ENCODE measurements at regions not wholly inside any gene's neighbourhood (a gene's known extent, or its start where the extent isn't known, plus 50 kb on each side); places are given as distances from the start of the nearest gene placed in this dataset.
"Not testable (repeated sequence)": the region's sequence is repeated elsewhere in the genome, so short reads cannot be mapped to it uniquely, and the experiment has no call there.

GRCh38 chr20:63145156-63145555, 70.8 kb downstream of the YTHDF1 start:
- DNase-seq (ENCODE audit: low read depth) = no peak

DNA sequence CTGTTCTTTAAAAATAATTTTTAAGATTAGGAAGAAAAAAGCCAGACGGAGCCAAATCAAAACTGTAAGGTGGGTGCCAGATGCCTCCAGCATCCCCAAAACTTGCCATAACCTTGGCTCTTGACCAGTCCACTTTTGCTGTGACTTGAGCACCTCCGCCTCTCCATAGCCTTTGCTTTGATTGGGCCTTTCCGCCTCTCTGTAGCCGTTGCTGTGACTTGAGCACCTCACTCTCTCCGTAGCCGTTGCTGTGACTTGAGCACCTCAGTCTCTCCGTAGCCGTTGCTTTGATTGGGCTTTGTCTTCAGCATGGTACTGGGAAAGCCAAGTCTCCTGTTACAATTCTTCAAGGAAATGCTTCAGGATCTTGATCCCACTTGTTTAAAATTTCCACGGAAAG, 73.0 kb downstream of the YTHDF1 start:
- DNase-seq (ENCODE audit: low read depth) = no peak

DNA sequence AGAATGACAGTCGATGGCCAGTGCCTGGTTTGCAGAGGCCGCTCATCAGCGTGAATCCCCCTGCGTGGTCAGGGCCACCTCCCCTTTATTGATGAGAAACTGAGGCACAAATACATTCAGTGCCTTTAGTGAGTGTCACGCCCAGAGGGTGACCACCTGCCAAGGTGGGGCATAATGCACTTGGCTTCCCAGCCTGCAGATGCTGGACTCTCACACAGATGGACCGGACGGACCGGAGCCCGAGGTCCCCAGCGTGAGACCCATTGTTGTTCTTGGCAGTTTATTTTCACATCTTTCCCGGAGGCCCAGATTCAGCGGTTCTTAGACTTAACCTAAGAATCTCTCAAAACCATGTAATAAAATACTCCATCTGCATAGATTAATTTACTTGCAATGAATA, 74.4 kb downstream of the YTHDF1 start:
- no peak for DNase-seq (ENCODE audit: low read depth)

GRCh38 chr20:63140514-63141433, 75.2 kb downstream of the YTHDF1 start:
- DNase-seq (ENCODE audit: low read depth) = no peak

- DNase-seq (ENCODE audit: low read depth) = no peak
Measured at GRCh38 chr20:63139837-63140236, 76.1 kb downstream of the YTHDF1 start.

DNA sequence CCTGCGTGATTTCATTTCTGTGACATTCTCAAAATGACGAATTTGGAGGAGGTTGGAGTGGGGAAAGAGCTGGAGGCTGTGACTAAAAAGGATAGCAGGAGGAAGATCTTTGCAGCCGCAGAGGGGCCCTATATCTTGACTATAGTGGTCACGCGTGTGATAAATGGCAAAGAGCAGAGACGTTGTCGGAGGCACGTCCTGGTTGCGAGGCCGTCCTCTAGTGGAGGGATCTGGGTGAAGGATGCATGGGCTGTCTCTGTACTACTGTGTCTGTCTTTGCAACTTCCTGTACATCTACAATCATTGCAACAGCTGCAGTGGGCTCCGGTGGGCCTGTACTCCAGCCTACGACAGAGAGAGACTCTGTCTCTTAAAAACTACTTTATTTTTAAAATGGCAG, 76.6 kb downstream of the YTHDF1 start:
- no peak for DNase-seq (ENCODE audit: low read depth)

DNA sequence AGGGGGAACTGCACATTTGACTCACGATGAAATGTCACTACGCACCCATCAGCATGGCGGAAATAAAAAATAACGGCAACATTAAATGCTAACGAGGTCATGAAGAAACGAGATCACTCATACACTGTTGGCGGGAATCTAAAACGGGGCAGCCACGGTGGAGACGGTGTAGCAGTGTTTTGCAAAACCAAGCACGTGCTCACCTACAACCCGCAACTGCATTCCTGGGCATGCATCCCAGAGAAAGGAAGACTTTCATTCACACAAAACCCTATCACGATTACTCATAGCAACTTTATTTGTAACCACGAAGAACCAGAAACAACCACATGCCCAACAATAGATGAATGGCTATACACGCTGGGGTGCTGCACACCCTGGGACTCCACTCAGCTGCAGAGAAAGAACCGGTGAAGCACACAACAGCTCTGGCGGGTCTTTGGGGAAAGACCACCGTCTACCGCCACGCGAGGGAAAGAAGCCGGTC, 77.0 kb downstream of the YTHDF1 start:
- no peak for DNase-seq (ENCODE audit: low read depth)

GRCh38 chr20:63137851-63138415, 78.0 kb downstream of the YTHDF1 start:
- no peak for DNase-seq (ENCODE audit: low read depth)

- no peak for DNase-seq (ENCODE audit: low read depth)
Measured at GRCh38 chr20:63136296-63136695, 79.6 kb downstream of the YTHDF1 start.

GRCh38 chr20:63135411-63135810, 80.5 kb downstream of the YTHDF1 start:
- no peak for DNase-seq (ENCODE audit: low read depth)

DNA sequence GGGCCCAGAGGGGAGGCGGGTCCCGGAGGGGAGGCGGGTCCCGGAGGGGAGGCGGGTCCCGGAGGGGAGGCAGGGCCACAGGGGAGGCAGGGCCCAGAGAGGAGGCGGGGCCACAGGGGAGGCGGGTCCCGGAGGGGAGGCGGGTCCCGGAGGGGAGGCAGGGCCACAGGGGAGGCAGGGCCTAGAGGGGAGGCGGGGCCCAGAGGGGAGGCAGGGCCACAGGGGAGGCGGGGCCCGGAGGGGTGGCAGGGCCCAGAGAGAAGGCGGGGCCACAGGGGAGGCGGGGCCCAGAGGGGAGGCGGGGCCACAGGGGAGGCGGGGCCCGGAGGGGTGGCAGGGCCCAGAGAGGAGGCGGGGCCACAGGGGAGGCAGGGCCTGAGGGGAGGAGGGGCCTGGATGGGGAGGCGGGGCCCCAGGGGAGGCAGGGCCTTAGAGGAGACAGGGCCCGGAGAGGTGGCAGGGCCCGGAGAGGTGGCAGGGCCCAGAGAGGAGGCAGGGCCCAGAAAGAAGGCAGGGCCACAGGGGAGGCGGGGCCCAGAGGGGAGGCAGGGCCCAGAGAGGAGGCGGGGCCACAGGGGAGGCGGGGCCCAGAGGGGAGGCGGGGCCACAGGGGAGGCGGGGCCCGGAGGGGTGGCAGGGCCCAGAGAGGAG, 81.1 kb downstream of the YTHDF1 start:
- DNase-seq (ENCODE audit: low read depth) = not testable (repeated sequence)

DNA sequence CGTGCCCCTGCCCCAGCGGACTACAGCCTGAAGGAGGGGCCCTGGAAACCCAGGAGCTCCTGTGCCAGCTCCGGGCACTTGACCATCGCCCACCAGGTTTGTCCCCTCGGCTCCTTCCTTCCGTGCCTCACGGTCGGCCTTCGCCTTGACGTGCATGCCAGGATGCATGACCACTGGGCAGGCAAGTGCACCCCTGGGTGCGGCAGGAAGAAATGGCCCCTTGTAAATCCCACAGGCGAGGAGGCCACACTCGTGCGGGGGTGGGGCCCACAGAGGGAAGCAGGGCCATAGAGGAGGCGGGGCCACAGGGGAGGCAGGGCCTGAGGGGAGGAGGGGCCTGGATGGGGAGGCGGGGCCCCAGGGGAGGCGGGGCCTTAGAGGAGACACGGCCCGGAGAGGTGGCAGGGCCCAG, 81.7 kb downstream of the YTHDF1 start:
- no peak for DNase-seq (ENCODE audit: low read depth)

- DNase-seq (ENCODE audit: low read depth) = no peak
Measured at GRCh38 chr20:63133481-63134091, 82.3 kb downstream of the YTHDF1 start.

DNA sequence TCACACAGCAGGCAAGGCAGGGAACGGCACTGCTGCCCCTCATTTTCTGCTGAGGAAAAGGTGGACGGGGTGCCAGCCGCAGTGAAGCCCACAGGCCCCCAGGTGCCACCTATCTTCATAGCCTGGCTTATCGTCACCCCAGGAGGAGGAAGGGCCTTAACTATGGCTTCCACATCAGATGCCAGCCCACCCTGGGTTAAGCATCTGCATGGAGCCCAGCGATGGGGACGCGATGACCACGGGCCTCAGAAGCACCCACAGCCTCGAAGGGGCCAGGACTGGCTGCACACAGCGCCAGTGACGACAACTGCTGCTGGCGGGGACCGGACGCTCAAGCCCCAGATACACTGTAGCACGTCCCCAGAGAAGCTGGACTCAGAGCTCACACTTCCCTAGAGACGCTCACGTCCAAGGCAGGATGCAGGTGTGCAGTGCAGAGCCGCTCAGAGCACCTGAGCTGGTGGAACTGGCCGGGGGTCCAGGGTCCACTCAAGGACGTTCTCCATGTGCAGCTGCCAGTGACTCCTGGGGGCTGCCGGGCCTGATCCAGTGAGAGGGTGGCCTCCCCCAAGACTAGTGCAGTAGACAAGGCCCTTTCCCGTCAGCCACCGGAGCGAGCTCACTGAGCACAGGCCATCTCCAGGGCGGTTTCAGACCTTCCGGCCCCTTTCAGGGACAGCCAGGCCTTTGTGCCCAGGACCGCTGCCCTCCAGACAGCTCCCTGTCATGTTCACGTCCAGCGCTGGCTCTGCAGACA, 83.0 kb downstream of the YTHDF1 start:
- no peak for DNase-seq (ENCODE audit: low read depth)

DNA sequence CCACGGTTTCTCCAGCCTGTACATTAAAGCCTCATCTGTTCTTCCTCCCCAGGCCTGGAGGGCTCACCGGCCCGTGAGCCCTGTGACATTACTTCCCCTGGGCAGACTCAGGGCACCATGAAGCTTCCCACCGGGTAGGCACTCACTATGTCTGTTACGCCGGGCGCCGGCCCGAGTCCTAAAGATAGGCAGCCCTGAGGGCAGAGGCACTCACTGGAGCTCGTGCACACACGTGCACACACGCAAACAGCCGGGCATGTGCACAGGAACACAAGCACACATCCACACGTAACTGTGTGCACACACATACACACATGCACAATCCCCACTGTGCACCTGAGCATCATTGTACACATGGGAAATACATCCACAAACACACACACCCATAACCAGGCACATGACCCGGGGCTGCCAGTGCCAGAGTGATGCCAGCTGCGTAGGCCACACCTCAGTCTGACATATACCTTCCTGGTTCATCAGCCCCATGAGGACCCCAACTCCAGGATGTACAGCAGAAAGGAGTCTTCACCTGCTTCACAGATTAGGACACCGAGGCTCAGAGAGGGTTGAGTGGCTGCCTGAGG, 83.7 kb downstream of the YTHDF1 start:
- DNase-seq (ENCODE audit: low read depth) = no peak

GRCh38 chr20:63130658-63131577, 85.0 kb downstream of the YTHDF1 start:
- no peak for DNase-seq (ENCODE audit: low read depth)

DNA sequence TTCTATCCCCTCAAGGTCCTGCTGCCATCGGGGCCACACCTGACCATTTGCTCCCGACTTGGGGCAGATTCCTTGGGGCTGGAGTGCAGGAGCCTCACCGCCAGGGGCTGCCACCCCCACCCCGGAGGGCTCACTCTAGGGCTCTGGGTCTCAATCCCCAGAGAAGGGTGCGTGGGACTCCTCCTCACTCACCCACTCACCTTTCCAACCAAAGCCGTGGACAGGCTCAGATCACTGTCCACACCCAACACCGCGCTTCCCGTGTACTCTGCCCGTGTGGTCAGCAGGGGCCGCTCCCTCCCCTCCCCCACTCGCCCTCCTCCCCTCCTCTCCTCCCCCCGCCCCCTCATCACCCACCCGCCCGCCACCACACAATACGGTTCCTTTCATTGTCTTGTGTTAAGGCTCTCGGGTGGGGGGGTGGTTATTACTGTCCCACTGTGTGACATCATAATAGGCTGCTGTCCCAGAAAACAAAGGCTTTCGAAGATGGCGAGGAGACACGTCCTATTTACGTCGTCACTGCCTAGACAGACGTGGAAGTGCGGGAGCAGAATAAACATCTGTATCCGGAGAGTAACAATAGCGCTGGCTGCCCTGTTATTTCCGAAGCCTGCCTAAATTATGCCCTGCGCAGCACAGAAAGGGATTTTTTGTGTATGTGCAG, 85.8 kb downstream of the YTHDF1 start:
- DNase-seq (ENCODE audit: low read depth) = no peak

DNA sequence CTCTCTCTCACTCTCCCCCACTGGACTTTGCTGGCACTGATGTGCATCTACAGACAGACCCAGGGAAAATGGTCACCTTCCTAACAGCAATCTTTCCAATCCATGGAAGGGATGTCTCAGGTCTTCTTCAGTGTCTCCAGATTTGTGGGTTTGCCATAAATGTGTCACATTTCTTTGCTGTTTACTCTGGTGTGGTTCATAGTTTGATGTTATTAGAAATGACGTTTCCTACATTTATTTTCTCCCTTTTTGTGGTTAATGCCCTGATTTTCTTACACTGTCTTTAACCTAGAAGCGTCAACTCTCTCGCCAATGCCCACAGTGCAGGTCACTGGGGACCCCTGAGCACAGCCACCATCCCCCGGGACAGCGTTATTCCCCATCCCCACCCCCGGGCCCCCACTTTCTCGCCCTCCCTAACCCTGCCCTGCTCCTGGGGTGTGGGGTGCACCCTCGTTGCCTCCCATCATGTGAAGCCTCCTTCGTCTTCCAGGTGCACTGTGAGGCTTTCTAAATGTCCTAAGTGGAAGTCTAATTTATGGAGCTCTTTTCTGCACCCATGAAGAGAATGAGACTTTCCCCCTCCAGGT, 86.5 kb downstream of the YTHDF1 start:
- no peak for DNase-seq (ENCODE audit: low read depth)

DNA sequence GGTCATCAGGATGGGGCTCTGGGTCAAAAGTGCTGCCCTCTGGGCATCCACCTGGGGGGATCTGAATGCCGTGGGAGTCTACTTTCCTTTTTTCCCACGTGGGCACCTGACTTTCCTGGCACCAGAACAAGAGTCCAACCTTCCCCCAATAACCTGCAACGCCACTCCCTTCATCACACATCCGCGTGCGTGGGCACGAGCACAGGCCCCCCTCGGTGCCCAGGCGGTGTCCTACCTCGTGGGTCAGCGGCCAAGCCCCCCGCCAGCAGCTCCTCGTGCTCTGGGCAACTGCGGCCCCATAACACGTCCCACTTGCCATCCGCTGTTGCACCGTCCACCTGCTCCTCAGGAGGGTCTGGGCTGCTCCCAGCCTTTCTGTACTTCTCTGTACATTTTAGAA, 87.0 kb downstream of the YTHDF1 start:
- DNase-seq (ENCODE audit: low read depth) = no peak
